A549 (cell line): ENCODE measurements at regions not wholly inside any gene's neighbourhood (a gene's known extent, or its start where the extent isn't known, plus 50 kb on each side); places are given as distances from the start of the nearest gene placed in this dataset.

Source experiments
- ATAC-seq, 2 experiments: fragments of 200-7000 bp in 1 of 2; fragments of >200 bp in 1 of 2; cut with Nextera tagmentation in 1 of 2; cut with Tn5 transposase in 1 of 2; 3 replicates each; pipeline versions ENCODE4 v1.8.0 to v1.9.1; 2018 to 2020; ENCODE audit warnings: mild to moderate bottlenecking in 1 of 2, moderate library complexity in 1 of 2
- CTCF ChIA-PET: fragments of 300-600 bp; sonication (Branson Sonifier 250); formaldehyde crosslinking; extraction: SDS; loops from one replicate; lab custom pipeline; 2021; ENCODE audit warnings: antibody characterized with exemption, inconsistent platforms; lab: Yijun Ruan, JAX
- POLR2A ChIA-PET: fragments of 350-600 bp; formaldehyde crosslinking; extraction: SDS; loops from one replicate; lab custom pipeline; 2021; ENCODE audit warnings: antibody characterized with exemption, inconsistent platforms; lab: Yijun Ruan, JAX
- DNase-seq, 2 experiments: peaks; one replicate each; pipeline versions ENCODE4 v3.0.0 to v3.0.0-alpha.2; 2011 to 2016; ENCODE audit warnings: low read depth in 1 of 2, low spot score in 1 of 2
- FAIRE-seq: peaks from 2 replicates; lab custom pipeline; 2011; peaks lifted over from hg19 to GRCh38; lab: Jason Lieb, UNC
- H3K27ac ChIP-seq, 2 experiments: fragments of >200 bp; sonication (Bioruptor Twin); formaldehyde crosslinking; 3 replicates each; pipeline ENCODE4 v1.5.1; 2016 to 2017
- H3K4me1 ChIP-seq: fragments of >200 bp; sonication (Bioruptor Twin); formaldehyde crosslinking; 3 replicates; pipeline ENCODE4 v1.6.1; 2016
- H3K4me2 ChIP-seq: fragments of >200 bp; sonication (Bioruptor Twin); formaldehyde crosslinking; 3 replicates; pipeline ENCODE4 v1.6.1; 2016
- H3K4me3 ChIP-seq: fragments of >200 bp; sonication (Bioruptor Twin); formaldehyde crosslinking; 3 replicates; pipeline ENCODE4 v1.5.1; 2016
- H3K9me3 ChIP-seq: fragments of >200 bp; sonication (Bioruptor Twin); formaldehyde crosslinking; 3 replicates; pipeline ENCODE4 v1.6.1; 2016
- CBX2 ChIP-seq: fragments of 200-600 bp; sonication (generic); IDR thresholded peaks from 2 replicates; pipeline ENCODE4 v1.6.1; 2016; ENCODE audit warnings: low read depth, mild to moderate bottlenecking, borderline replicate concordance
- CEBPB ChIP-seq, 2 experiments: fragments of >200 bp in 1 of 2; sonication (Bioruptor Twin) in 1 of 2; formaldehyde crosslinking in 1 of 2; IDR thresholded peaks; 2 replicates each; pipeline ENCODE4 v1.6.1; 2012 to 2016
- CHD4 ChIP-seq: fragments of 200-600 bp; sonication (generic); IDR thresholded peaks from 2 replicates; pipeline ENCODE4 v1.6.1; 2016; ENCODE audit warnings: antibody characterized with exemption, mild to moderate bottlenecking, borderline replicate concordance
- EP300 ChIP-seq, 2 experiments: fragments of >200 bp; sonication (Bioruptor Twin); formaldehyde crosslinking; IDR thresholded peaks; 2 replicates in 1 of 2; 3 replicates in 1 of 2; pipeline ENCODE4 v1.6.1; 2016 to 2017
- ESRRA ChIP-seq: fragments of 150-350 bp; IDR thresholded peaks from 2 replicates; pipeline ENCODE4 v1.6.1; 2014; ENCODE audit warnings: mild to moderate bottlenecking, low read length, borderline replicate concordance
- HOXA7 ChIP-seq: fragments of 250-450 bp; sonication (Bioruptor Pico); IDR thresholded peaks from 2 replicates; pipeline ENCODE4 v1.5.0; 2020; ENCODE audit warnings: mild to moderate bottlenecking, moderate library complexity
- MAFK ChIP-seq: fragments of 450-650 bp; IDR thresholded peaks from 2 replicates; pipeline ENCODE4 v1.6.1; 2014; ENCODE audit not compliant: partially characterized antibody
- MAZ ChIP-seq: fragments of 150-350 bp; IDR thresholded peaks from 2 replicates; pipeline ENCODE4 v1.6.1; 2014; ENCODE audit warnings: antibody characterized with exemption, low read depth, low read length, borderline replicate concordance
- NR3C1 ChIP-seq: fragments of >200 bp; sonication (Bioruptor Twin); formaldehyde crosslinking; IDR thresholded peaks from 3 replicates; pipeline ENCODE4 v1.6.1; 2017
- POLR2AphosphoS2 ChIP-seq: conservative IDR thresholded peaks from 2 replicates; pipeline ENCODE4 v1.6.1; 2012; ENCODE audit warnings: low read length, improper control_type of control experiment, inconsistent platforms
- RCOR1 ChIP-seq: fragments of 150-350 bp; IDR thresholded peaks from 2 replicates; pipeline ENCODE4 v1.6.1; 2014; ENCODE audit warnings: antibody characterized with exemption, low read length, low read depth
- RFX5 ChIP-seq: fragments of 450-650 bp; IDR thresholded peaks from 2 replicates; pipeline ENCODE4 v1.7.1; 2014; ENCODE audit warnings: antibody characterized with exemption, mild to moderate bottlenecking, moderate library complexity
- RNF2 ChIP-seq: fragments of 200-600 bp; sonication (generic); IDR thresholded peaks from 2 replicates; pipeline ENCODE4 v1.6.1; 2016; ENCODE audit warnings: low read depth, mild to moderate bottlenecking, antibody characterized with exemption, moderate library complexity, borderline replicate concordance
- TFCP2L1 ChIP-seq: fragments of 250-450 bp; sonication (Bioruptor Pico); IDR thresholded peaks from 2 replicates; pipeline ENCODE4 v1.5.0; 2021; ENCODE audit warnings: mild to moderate bottlenecking
- WGBS: methylation state at CpG from one replicate; pipeline ENCODE4 v1.1.6; 2017; ENCODE audit errors: missing lambda C conversion rate; 5-methylcytosine and 5-hydroxymethylcytosine counted together
- TF ChIP-seq, protein P1 (sequence below): fragments of 250-450 bp; sonication (Bioruptor Pico); IDR thresholded peaks from 2 replicates; pipeline ENCODE4 v1.5.0; 2021; ENCODE audit warnings: mild to moderate bottlenecking, moderate library complexity, borderline replicate concordance
- TF ChIP-seq, protein P2 (sequence below): IDR thresholded peaks from 2 replicates; pipeline ENCODE4 v1.6.1; 2012; ENCODE audit warnings: low read depth, borderline replicate concordance
- TF ChIP-seq, protein P3 (sequence below): fragments of >200 bp; sonication (Bioruptor Twin); formaldehyde crosslinking; IDR thresholded peaks from 3 replicates; pipeline ENCODE4 v1.5.1; 2016

DNA sequence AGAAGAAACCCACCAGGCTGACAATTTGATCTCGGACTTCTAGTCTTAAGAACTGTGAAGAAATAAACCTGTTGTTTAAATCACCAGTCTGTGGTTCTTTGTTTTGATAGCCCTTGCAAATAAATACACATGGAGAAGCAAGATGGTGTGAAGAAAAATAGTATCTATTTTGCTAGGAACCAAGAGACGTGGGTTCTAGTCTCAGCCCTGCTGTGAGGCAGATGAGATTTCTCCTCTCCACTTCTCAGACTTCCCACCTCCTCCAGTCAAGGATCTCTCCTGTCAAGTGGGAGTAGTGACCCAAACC lies 294.9 kb upstream of the JARID2 start:
- no peak for FAIRE-seq
- Histone ChIP-seq H3K9me3 (0 out of 3 replicates have a peak, but pooled peaks cover 3% of the 10 kb centered on the region), H3K4me3 (no peak overlapping the region), H3K27ac (no peak overlapping the region), H3K4me1 (no peaks in the 10 kb centered on the region), H3K4me2 (no peak overlapping the region)
- TF ChIP-seq CBX2 (no peak), ESRRA (no peak), MAFK (no peak), CHD4 (no peak)
- ChIA-PET CTCF (no interaction called here), POLR2A (no interaction called here)
- ATAC-seq = no peak
- 79% methylated on average over 2 of the region's 2 CpGs for WGBS
- no peak for DNase-seq

DNA sequence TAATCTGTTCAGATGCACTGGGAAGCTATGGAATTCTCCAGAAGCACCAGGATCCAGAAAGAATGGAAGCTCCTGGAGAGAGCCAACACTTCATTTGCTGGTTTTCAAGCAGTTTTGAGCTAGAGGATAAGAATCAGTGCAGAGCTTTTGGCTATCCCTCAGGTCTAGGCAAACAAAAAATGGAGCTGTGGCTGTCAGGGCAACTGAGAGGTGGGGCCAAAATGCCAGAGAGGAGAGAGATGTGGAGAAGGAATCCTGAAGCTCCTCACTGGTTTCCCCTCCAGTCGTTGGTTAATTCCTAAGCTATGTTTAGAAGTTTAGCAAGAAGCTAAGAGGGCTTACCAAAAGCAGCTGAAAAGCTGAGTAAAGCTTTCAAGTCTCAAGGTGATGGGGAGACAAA lies 294.2 kb upstream of the JARID2 start:
- CTCF ChIA-PET = interaction anchor here (0.6 to 0.8 kb wide), 2 partner anchors 129 to 511 kb away, joined by 3 read pairs; no protein-coding TSS in a partner anchor

DNA sequence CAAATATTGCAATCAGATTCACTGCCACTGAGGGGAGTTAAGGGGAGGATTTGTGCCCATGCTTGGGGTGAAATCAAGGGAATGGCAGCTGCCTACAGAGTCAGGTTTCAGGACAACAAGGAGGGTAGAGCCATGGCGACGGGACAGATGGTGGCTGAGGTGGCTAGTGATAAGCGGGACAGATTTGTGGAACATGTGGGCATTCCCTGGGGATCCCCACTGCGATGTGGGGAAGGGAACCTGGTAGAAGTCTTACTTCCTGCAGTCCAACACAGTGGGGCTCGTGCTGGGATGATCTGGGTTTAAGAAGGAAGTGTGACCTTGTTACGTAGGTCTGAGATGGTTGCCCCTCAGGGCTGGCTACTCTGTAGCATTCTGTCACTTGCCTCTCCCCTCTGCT lies 292.0 kb upstream of the JARID2 start:
- WGBS = 72% methylated on average over 6 of the region's 6 CpGs
- ATAC-seq = no peak
- Histone ChIP-seq H3K27ac (no peak overlapping the region), H3K9me3 (0 out of 3 replicates have a peak, but pooled peaks cover 3% of the 10 kb centered on the region), H3K4me1 (no peaks in the 10 kb centered on the region), H3K4me3 (no peak overlapping the region), H3K4me2 (no peak overlapping the region)
- no peak for TF ChIP-seq POLR2AphosphoS2
- no peak for TF ChIP-seq TFCP2L1 (CRISPR knock-in tag)
- no peak for TF ChIP-seq NR3C1
- TF ChIP-seq, protein P1, sequence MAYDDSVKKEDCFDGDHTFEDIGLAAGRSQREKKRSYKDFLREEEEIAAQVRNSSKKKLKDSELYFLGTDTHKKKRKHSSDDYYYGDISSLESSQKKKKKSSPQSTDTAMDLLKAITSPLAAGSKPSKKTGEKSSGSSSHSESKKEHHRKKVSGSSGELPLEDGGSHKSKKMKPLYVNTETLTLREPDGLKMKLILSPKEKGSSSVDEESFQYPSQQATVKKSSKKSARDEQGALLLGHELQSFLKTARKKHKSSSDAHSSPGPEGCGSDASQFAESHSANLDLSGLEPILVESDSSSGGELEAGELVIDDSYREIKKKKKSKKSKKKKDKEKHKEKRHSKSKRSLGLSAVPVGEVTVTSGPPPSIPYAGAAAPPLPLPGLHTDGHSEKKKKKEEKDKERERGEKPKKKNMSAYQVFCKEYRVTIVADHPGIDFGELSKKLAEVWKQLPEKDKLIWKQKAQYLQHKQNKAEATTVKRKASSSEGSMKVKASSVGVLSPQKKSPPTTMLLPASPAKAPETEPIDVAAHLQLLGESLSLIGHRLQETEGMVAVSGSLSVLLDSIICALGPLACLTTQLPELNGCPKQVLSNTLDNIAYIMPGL (CRISPR knock-in tag) = no peak
- no peak for TF ChIP-seq HOXA7 (CRISPR knock-in tag)
- no peak for TF ChIP-seq RCOR1
- TF ChIP-seq, protein P2, sequence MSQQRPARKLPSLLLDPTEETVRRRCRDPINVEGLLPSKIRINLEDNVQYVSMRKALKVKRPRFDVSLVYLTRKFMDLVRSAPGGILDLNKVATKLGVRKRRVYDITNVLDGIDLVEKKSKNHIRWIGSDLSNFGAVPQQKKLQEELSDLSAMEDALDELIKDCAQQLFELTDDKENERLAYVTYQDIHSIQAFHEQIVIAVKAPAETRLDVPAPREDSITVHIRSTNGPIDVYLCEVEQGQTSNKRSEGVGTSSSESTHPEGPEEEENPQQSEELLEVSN = no peak
- no peak for TF ChIP-seq RFX5
- TF ChIP-seq RNF2 = no peak
- TF ChIP-seq CEBPB (IDR thresholded peaks at IDR 0.05) = no peak
- TF ChIP-seq MAZ = no peak
- FAIRE-seq = no peak
- DNase-seq = no peak
- POLR2A ChIA-PET = no interaction called here
- CTCF ChIA-PET = no interaction called here

More for the DNA sequence above, 294.2 kb upstream of the JARID2 start:
- 47% methylated on average over 1 of the region's 1 CpG for whole genome bisulfite sequencing
- DNase-seq (no peak), FAIRE-seq (no peak), ATAC-seq (no peak)
- no peak for TF ChIP-seq EP300 (IDR thresholded peaks at IDR 0.05)
- TF ChIP-seq CHD4 = no peak
- TF ChIP-seq, protein P3, sequence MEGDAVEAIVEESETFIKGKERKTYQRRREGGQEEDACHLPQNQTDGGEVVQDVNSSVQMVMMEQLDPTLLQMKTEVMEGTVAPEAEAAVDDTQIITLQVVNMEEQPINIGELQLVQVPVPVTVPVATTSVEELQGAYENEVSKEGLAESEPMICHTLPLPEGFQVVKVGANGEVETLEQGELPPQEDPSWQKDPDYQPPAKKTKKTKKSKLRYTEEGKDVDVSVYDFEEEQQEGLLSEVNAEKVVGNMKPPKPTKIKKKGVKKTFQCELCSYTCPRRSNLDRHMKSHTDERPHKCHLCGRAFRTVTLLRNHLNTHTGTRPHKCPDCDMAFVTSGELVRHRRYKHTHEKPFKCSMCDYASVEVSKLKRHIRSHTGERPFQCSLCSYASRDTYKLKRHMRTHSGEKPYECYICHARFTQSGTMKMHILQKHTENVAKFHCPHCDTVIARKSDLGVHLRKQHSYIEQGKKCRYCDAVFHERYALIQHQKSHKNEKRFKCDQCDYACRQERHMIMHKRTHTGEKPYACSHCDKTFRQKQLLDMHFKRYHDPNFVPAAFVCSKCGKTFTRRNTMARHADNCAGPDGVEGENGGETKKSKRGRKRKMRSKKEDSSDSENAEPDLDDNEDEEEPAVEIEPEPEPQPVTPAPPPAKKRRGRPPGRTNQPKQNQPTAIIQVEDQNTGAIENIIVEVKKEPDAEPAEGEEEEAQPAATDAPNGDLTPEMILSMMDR = no peak
- no peak for TF ChIP-seq POLR2AphosphoS2
- Histone ChIP-seq H3K4me2 (no peak overlapping the region), H3K9me3 (0 out of 3 replicates have a peak, but pooled peaks cover 3% of the 10 kb centered on the region), H3K27ac (no peak overlapping the region), H3K4me1 (no peaks in the 10 kb centered on the region), H3K4me3 (no peak overlapping the region)
- POLR2A ChIA-PET = no interaction called here
